ENCODE measurements at regions not wholly inside any gene's neighbourhood (a gene's known extent, or its start where the extent isn't known, plus 50 kb on each side); places are given as distances from the start of the nearest gene placed in this dataset.

DNA sequence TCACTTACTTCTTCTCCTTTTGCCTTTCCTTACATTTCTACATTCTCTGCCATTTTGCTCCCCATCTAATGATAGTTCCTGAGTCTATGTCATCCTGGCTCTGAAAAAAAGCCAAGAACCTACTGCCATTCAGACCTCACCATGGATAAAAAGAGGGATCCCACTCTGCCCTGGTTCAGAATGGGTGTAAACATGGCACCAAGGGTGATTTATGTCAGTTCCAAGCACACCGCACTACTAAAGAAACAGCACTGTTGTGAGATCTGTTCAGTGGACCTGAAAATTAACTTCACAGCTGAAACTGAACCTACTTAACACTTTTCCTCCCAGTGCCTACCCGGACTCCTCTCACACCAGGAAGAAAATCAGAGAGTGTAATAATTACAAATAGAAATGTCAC is 72.3 kb upstream of the NTPCR start:
- ChIA-PET CTCF (no interaction called here), POLR2A (no interaction called here)
- Histone ChIP-seq H3K4me3 (ENCODE audit: control insufficient read depth in 1 of 7, extremely low read depth in 1 of 7, insufficient read depth in 4 of 7, low read depth in 2 of 7, low read length in 6 of 7) (no peak overlapping the region), H3K9me3 (ENCODE audit: control extremely low read depth in 1 of 5, control insufficient read depth in 4 of 5, insufficient read depth in 2 of 5, low read depth in 1 of 5, low read length in 4 of 5) (no peaks in the 10 kb centered on the region), H3K4me1 (ENCODE audit: control extremely low read depth in 1 of 4, control insufficient read depth in 4 of 4, insufficient read depth in 4 of 4, low read length in 3 of 4) (no peaks in the 10 kb centered on the region), H3K36me3 (ENCODE audit: control insufficient read depth in 4 of 4, insufficient read depth in 4 of 4, low read length in 3 of 4) (no peaks in the 10 kb centered on the region), H3K27ac (ENCODE audit: insufficient read depth in 1 of 2, low read depth in 1 of 2, low read length in 2 of 2, poor library complexity in 1 of 2, severe bottlenecking in 2 of 2) (no peak overlapping the region), H3K27me3 (replicated peaks in 2 of 5; ENCODE audit: control insufficient read depth in 4 of 5, insufficient read depth in 5 of 5, low read length in 4 of 5) (no peaks in the 10 kb centered on the region)
- 100% methylated on average over 1 of the region's 2 CpGs for WGBS (ENCODE audit: insufficient coverage)
- no peak for DNase-seq

DNA sequence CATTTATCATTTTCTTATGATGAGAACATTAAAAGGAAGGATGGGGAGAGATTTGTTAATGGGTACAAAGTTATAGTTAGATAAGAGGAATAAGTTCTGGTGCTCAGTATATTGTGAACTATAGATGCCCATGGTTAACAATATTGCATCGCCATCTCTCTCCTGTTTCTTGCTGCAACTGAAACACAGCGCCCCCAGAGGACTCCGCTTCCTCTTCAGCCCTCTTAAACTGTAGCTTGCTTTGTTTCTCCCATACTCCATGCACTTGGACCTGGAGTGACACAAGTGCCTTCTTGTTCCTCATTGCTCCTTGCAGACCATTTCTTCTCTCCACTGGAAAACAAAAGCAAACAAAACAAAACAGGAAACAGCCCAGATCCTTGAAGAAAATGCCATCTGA is 70.1 kb upstream of the NTPCR start:
- no peaks in the 10 kb centered on the region for H3K4me1 ChIP-seq (ENCODE audit: control extremely low read depth in 1 of 4, control insufficient read depth in 4 of 4, insufficient read depth in 4 of 4, low read length in 3 of 4)
- H3K36me3 ChIP-seq (ENCODE audit: control insufficient read depth in 4 of 4, insufficient read depth in 4 of 4, low read length in 3 of 4) = no peaks in the 10 kb centered on the region

DNA sequence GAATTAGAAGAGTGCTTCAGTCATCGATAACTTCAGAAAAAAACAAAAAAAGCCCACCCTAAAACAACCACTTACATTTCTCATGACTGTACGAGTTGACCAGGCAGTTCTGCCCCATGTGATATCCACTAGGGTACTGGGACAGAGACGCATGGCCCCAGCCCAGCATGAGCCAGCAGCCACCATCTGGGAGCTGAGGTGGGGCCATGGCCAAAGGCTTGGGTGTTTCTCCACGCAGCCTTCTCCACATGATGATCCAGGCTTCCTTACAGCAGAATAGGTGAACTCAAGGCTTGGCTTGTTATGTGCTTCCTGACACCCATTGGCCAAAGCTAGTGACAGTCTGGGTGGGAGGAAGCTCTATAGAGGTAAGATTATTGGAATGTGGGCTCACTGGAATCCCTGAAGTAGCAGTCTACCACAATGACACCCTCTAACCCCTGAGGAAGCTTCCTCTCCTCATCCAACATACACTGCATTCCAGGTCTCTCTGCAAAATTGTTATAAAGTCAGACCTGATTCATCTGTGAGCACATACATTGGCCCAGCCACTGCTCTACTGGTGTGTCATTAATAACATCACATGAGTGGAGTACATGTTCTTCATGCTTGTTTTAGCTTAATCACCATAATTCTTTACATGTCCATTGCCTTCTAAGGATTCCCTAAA is 66.3 kb upstream of the NTPCR start:
- Histone ChIP-seq H3K36me3 (ENCODE audit: control insufficient read depth in 4 of 4, insufficient read depth in 4 of 4, low read length in 3 of 4) (no peaks in the 10 kb centered on the region), H3K27me3 (replicated peaks in 2 of 5; ENCODE audit: control insufficient read depth in 4 of 5, insufficient read depth in 5 of 5, low read length in 4 of 5) (no peaks in the 10 kb centered on the region), H3K4me3 (ENCODE audit: control insufficient read depth in 1 of 7, extremely low read depth in 1 of 7, insufficient read depth in 4 of 7, low read depth in 2 of 7, low read length in 6 of 7) (no peak overlapping the region), H3K4me1 (ENCODE audit: control extremely low read depth in 1 of 4, control insufficient read depth in 4 of 4, insufficient read depth in 4 of 4, low read length in 3 of 4) (peaks cover 0 to 7% (median 0%) of the 10 kb centered on the region in 4 experiments), H3K27ac (ENCODE audit: insufficient read depth in 1 of 2, low read depth in 1 of 2, low read length in 2 of 2, poor library complexity in 1 of 2, severe bottlenecking in 2 of 2) (no peak overlapping the region), H3K9me3 (ENCODE audit: control extremely low read depth in 1 of 5, control insufficient read depth in 4 of 5, insufficient read depth in 2 of 5, low read depth in 1 of 5, low read length in 4 of 5) (no peaks in the 10 kb centered on the region)
- no peak for DNase-seq
- 97% methylated on average over 3 of the region's 4 CpGs for WGBS (ENCODE audit: insufficient coverage)
- POLR2A ChIA-PET = no interaction called here
- CTCF ChIA-PET = no interaction called here

More for the DNA sequence above, 70.1 kb upstream of the NTPCR start:
- POLR2A ChIA-PET = no interaction called here
- no peak overlapping the region for H3K27ac ChIP-seq (ENCODE audit: insufficient read depth in 1 of 2, low read depth in 1 of 2, low read length in 2 of 2, poor library complexity in 1 of 2, severe bottlenecking in 2 of 2)
- WGBS (ENCODE audit: insufficient coverage) = 64% methylated on average over 3 of the region's 3 CpGs
- H3K27me3 ChIP-seq (replicated peaks in 2 of 5; ENCODE audit: control insufficient read depth in 4 of 5, insufficient read depth in 5 of 5, low read length in 4 of 5) = no peaks in the 10 kb centered on the region
- no peak overlapping the region for H3K4me3 ChIP-seq (ENCODE audit: control insufficient read depth in 1 of 7, extremely low read depth in 1 of 7, insufficient read depth in 4 of 7, low read depth in 2 of 7, low read length in 6 of 7)
- DNase-seq = peak; percentile 15 to 39 (median 36)
- CTCF ChIA-PET = interaction anchor here (0.6 to 1.4 kb wide), 3 partner anchors 8 to 45 kb away, joined by 3 to 4 read pairs (median 3); no protein-coding TSS in a partner anchor
- H3K9me3 ChIP-seq (ENCODE audit: control extremely low read depth in 1 of 5, control insufficient read depth in 4 of 5, insufficient read depth in 2 of 5, low read depth in 1 of 5, low read length in 4 of 5) = no peaks in the 10 kb centered on the region

DNA sequence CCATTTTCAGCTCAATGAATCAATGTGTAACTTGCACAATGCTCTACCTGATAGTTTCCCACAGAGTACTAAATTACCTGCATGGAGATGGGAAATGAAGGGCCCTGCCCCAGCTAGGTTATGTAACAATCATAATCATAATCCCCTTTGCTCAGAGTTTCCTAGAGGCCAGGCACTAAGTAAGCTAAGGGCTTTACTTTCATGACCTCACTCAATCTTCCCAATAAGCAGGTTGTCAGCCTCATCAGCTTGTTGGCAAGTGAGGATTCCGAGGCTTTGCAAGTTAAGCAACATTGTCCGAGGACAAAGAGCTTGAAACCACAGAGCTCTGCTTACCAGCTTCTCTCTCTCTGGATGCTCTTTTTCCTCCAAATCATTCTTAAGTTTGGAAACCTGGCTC is 64.1 kb upstream of the NTPCR start:
- no peak for DNase-seq
- Histone ChIP-seq H3K27ac (ENCODE audit: insufficient read depth in 1 of 2, low read depth in 1 of 2, low read length in 2 of 2, poor library complexity in 1 of 2, severe bottlenecking in 2 of 2) (no peak overlapping the region), H3K27me3 (replicated peaks in 2 of 5; ENCODE audit: control insufficient read depth in 4 of 5, insufficient read depth in 5 of 5, low read length in 4 of 5) (no peaks in the 10 kb centered on the region), H3K36me3 (ENCODE audit: control insufficient read depth in 4 of 4, insufficient read depth in 4 of 4, low read length in 3 of 4) (no peaks in the 10 kb centered on the region), H3K9me3 (ENCODE audit: control extremely low read depth in 1 of 5, control insufficient read depth in 4 of 5, insufficient read depth in 2 of 5, low read depth in 1 of 5, low read length in 4 of 5) (no peaks in the 10 kb centered on the region), H3K4me1 (ENCODE audit: control extremely low read depth in 1 of 4, control insufficient read depth in 4 of 4, insufficient read depth in 4 of 4, low read length in 3 of 4) (peaks cover 0 to 18% (median 4%) of the 10 kb centered on the region in 4 experiments), H3K4me3 (ENCODE audit: control insufficient read depth in 1 of 7, extremely low read depth in 1 of 7, insufficient read depth in 4 of 7, low read depth in 2 of 7, low read length in 6 of 7) (no peak overlapping the region)
- ChIA-PET POLR2A (no interaction called here), CTCF (no interaction called here)
- WGBS (ENCODE audit: insufficient coverage) = 93% methylated on average over 2 of the region's 2 CpGs

DNA sequence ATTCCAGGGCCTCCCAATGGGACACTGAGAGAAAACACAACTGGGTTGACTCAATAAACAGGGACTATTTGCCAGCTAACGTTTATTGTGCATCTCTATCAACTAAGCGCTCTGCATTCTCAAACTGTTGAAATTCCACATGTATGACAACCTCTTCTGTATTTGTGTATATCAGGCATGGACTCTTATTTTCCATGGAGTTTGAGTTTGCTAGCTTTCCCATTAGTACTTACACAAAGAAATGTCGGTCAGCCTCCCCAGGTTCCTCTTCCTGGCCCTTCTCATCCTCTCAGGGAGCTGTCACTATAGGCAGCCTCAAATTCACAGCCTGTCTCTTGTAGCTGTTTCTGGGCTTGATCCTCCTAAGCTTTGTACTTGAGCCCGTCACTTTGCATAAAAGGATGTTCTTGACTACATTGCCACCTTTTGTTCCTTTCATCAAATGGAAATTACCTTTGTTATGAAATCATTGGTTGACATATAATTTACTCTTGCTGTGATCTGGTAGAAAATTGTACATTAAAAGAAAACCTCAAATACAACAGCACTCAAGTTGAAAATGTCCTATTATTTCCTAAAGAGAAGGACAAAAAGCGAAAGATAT is 60.0 kb upstream of the NTPCR start:
- Histone ChIP-seq H3K9me3 (ENCODE audit: control extremely low read depth in 1 of 5, control insufficient read depth in 4 of 5, insufficient read depth in 2 of 5, low read depth in 1 of 5, low read length in 4 of 5) (peaks cover 0 to 6% (median 0%) of the 10 kb centered on the region in 5 experiments), H3K4me1 (ENCODE audit: control extremely low read depth in 1 of 4, control insufficient read depth in 4 of 4, insufficient read depth in 4 of 4, low read length in 3 of 4) (peaks cover 0 to 22% (median 4%) of the 10 kb centered on the region in 4 experiments), H3K36me3 (ENCODE audit: control insufficient read depth in 4 of 4, insufficient read depth in 4 of 4, low read length in 3 of 4) (no peaks in the 10 kb centered on the region), H3K27ac (ENCODE audit: insufficient read depth in 1 of 2, low read depth in 1 of 2, low read length in 2 of 2, poor library complexity in 1 of 2, severe bottlenecking in 2 of 2) (no peak overlapping the region), H3K27me3 (replicated peaks in 2 of 5; ENCODE audit: control insufficient read depth in 4 of 5, insufficient read depth in 5 of 5, low read length in 4 of 5) (no peaks in the 10 kb centered on the region), H3K4me3 (ENCODE audit: control insufficient read depth in 1 of 7, extremely low read depth in 1 of 7, insufficient read depth in 4 of 7, low read depth in 2 of 7, low read length in 6 of 7) (no peak overlapping the region)
- DNase-seq = no peak
- CTCF ChIA-PET = interaction anchor here (1.5 kb wide), 1 partner anchor 9 kb away, joined by 3 read pairs; no protein-coding TSS in a partner anchor
- POLR2A ChIA-PET = no interaction called here
- WGBS (ENCODE audit: insufficient coverage) = 100% methylated on average over 3 of the region's 5 CpGs

DNA sequence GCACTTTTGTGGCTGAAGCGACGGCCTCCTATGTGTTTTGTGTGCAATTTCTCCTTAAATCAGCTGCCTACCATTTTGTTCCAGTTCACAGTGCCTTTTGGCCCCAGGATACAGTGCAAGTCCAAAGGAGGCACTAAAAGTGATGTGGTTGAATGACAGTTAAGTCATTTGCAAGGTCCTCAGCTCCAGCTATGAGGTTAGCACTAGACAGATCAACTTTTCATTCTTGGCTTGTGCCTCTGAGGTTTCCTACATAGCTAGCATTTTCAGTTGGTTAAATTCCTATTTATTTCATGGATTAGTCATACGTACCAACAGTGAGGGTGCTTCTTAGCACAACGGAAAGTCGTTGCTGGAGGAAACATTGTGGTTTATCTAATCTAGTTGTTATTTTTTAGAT is 59.3 kb upstream of the NTPCR start:
- Histone ChIP-seq H3K27me3 (replicated peaks in 2 of 5; ENCODE audit: control insufficient read depth in 4 of 5, insufficient read depth in 5 of 5, low read length in 4 of 5) (no peaks in the 10 kb centered on the region), H3K4me3 (ENCODE audit: control insufficient read depth in 1 of 7, extremely low read depth in 1 of 7, insufficient read depth in 4 of 7, low read depth in 2 of 7, low read length in 6 of 7) (no peak overlapping the region), H3K27ac (ENCODE audit: insufficient read depth in 1 of 2, low read depth in 1 of 2, low read length in 2 of 2, poor library complexity in 1 of 2, severe bottlenecking in 2 of 2) (no peak overlapping the region), H3K9me3 (ENCODE audit: control extremely low read depth in 1 of 5, control insufficient read depth in 4 of 5, insufficient read depth in 2 of 5, low read depth in 1 of 5, low read length in 4 of 5) (peaks cover 0 to 6% (median 0%) of the 10 kb centered on the region in 5 experiments), H3K4me1 (ENCODE audit: control extremely low read depth in 1 of 4, control insufficient read depth in 4 of 4, insufficient read depth in 4 of 4, low read length in 3 of 4) (peaks cover 0 to 22% (median 4%) of the 10 kb centered on the region in 4 experiments), H3K36me3 (ENCODE audit: control insufficient read depth in 4 of 4, insufficient read depth in 4 of 4, low read length in 3 of 4) (no peaks in the 10 kb centered on the region)
- 80% methylated on average over 1 of the region's 5 CpGs for WGBS (ENCODE audit: insufficient coverage)
- CTCF ChIA-PET = interaction anchor here (1.2 to 1.5 kb wide), 2 partner anchors 10 to 11 kb away, joined by 3 read pairs; no protein-coding TSS in a partner anchor
- POLR2A ChIA-PET = no interaction called here
- DNase-seq = peak in 2 of 3 donors; percentile 53 to 60

DNA sequence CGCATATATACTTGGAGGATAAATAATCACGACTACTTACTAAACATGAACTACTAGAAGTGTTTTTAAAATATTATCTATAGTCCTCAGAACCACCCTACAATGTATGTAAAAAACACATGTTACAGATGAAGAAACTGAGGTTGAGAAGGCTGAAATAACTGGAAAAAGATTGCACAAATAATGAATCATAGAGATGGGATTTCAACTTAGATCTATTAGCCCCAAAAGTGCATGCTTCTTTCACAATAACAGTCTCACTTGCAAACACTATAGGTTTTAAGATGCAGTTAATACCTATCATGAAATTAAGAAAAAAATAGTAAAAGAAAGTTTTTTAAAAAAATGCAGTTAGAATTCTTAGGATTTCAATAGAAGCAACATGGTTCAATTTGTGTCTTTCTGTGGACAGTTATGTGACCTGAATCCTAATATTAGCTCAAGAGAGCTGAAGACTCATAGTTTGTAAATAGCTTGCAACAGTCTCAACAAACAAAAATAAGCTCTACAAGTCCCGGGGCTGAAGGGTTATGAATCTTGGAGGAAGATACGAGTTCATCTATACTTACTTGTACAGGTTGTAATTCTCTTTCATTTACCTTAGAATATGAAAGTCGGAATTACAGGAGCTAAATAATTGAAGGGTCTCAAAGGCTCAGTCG is 58.6 kb upstream of the NTPCR start:
- Histone ChIP-seq H3K4me3 (ENCODE audit: control insufficient read depth in 1 of 7, extremely low read depth in 1 of 7, insufficient read depth in 4 of 7, low read depth in 2 of 7, low read length in 6 of 7) (no peak overlapping the region), H3K27me3 (replicated peaks in 2 of 5; ENCODE audit: control insufficient read depth in 4 of 5, insufficient read depth in 5 of 5, low read length in 4 of 5) (no peaks in the 10 kb centered on the region), H3K27ac (ENCODE audit: insufficient read depth in 1 of 2, low read depth in 1 of 2, low read length in 2 of 2, poor library complexity in 1 of 2, severe bottlenecking in 2 of 2) (no peak overlapping the region), H3K4me1 (ENCODE audit: control extremely low read depth in 1 of 4, control insufficient read depth in 4 of 4, insufficient read depth in 4 of 4, low read length in 3 of 4) (peaks cover 0 to 22% (median 4%) of the 10 kb centered on the region in 4 experiments), H3K9me3 (ENCODE audit: control extremely low read depth in 1 of 5, control insufficient read depth in 4 of 5, insufficient read depth in 2 of 5, low read depth in 1 of 5, low read length in 4 of 5) (peaks cover 0 to 6% (median 0%) of the 10 kb centered on the region in 5 experiments), H3K36me3 (ENCODE audit: control insufficient read depth in 4 of 4, insufficient read depth in 4 of 4, low read length in 3 of 4) (no peaks in the 10 kb centered on the region)
- CTCF ChIA-PET = interaction anchor here (0.8 to 1.5 kb wide), 4 partner anchors 9 to 12 kb away, joined by 3 read pairs; no protein-coding TSS in a partner anchor
- no CpG with 5 or more reads among the region's 6 CpGs for WGBS (ENCODE audit: insufficient coverage)
- no peak for DNase-seq
- POLR2A ChIA-PET = no interaction called here
